GM19240 (cell line): ENCODE measurements at regions not wholly inside any gene's neighbourhood (a gene's known extent, or its start where the extent isn't known, plus 50 kb on each side); places are given as distances from the start of the nearest gene placed in this dataset.
A peak's percentile ranks its signal among the peaks of the same experiment; 100 is the strongest.

Source experiments
- DNase-seq: peaks from one replicate; pipeline ENCODE4 v3.0.0; 2011; ENCODE audit warnings: low spot score; ENCODE audit not compliant: insufficient read length

DNA sequence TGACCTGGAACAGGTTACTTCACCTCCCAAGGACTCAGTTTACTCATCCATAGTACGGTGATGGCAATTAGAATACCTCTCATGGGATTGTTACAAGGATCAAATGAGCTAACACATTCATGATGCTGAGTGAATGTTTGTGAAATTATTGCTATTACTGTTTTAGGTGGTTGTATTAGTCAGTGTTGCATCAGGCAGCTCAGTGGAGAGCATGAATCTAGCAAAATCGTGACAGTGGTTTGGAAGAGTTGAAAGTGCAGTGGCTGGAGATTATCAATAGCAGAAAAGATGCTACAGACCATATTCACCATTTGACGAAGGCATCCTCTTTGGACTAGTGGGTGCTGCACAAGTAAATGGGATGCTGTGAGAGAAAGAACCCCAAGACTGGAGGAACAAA lies 50.4 kb upstream of the CTNNBL1 start:
- no peak for DNase-seq

DNA sequence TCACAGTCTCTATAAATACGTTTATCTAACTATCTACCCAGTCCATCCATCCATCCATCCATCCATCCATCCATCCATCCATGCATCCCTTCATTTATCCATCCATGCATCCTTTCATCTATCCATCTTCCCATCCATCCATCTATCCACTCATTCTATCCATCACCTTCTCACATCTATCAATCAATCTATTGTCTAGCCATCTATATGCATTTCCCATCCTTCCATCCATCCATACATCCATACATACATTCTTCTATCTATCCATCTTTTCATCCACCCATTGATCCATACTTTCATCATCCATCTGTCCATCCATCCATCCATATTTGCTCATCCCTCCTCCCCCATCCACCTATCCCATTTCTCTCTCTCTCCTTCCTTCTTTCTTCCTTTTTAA lies 51.6 kb upstream of the CTNNBL1 start:
- DNase-seq, result no peak

GRCh38 chr20:37640600-37641561 lies 52.9 kb upstream of the CTNNBL1 start:
- DNase-seq, result no peak

GRCh38 chr20:37638527-37638926 lies 55.3 kb upstream of the CTNNBL1 start:
- DNase-seq, result no peak

GRCh38 chr20:37636977-37637376 lies 56.9 kb upstream of the CTNNBL1 start:
- DNase-seq, result no peak

DNA sequence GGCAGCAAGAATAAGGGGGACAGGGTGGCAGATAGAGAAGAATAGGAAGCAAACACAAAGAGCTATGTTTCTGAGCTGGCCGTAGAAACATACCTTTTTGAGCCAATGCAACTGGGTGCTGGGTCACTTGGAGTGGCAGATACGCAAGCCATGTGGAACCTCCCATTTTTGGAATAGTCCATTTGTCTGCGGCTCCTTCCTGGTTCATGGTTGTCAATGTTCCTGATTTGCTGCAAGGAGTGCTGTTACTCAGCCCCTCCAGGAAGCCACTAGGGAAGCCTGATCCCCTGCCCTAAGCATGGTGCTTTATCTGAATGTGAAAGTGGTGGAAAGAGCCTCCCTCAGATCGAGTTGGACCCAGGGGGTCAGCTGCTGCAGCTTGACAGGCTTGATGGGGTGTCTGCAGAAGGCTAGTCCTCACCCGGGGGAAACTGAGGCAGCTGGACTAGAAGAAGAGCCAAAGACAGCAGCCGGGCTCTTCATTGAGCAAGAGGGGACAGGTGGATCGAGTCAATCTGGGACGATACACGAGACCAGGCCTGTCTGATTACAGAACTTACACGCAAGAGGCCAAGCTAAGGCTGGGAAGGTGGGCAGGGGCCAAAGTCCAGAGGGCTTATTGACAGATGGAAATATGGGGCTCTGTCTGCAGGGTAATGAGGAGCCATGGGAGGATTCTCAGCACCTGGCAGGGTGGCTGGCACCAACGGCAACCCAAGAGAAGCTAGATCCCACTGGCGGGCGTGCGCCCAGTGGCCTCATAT lies 57.4 kb upstream of the CTNNBL1 start:
- no peak for DNase-seq

- DNase-seq, result no peak
These were observed 62.8 kb upstream of the CTNNBL1 start for GRCh38 chr20:37630993-37631392.

GRCh38 chr20:37630166-37630565 lies 63.7 kb upstream of the CTNNBL1 start:
- no peak for DNase-seq

DNA sequence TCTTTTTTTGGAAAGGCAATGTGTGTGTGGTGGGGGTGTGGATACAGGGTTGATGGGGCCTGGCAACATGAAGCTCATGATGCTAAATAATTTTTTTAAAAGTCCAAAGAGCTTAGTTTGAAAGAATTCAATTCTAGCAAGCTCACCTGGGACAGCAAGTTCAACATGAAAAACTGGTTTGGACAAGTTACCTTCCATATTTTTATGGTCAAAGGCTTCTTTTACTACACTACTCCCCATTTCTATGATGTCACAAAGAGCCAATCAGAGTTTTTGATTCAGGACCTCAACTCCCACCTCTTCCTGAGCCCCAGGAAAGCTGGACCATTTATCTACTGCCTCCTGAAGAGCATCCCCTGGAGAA lies 66.1 kb upstream of the CTNNBL1 start:
- no peak for DNase-seq

DNA sequence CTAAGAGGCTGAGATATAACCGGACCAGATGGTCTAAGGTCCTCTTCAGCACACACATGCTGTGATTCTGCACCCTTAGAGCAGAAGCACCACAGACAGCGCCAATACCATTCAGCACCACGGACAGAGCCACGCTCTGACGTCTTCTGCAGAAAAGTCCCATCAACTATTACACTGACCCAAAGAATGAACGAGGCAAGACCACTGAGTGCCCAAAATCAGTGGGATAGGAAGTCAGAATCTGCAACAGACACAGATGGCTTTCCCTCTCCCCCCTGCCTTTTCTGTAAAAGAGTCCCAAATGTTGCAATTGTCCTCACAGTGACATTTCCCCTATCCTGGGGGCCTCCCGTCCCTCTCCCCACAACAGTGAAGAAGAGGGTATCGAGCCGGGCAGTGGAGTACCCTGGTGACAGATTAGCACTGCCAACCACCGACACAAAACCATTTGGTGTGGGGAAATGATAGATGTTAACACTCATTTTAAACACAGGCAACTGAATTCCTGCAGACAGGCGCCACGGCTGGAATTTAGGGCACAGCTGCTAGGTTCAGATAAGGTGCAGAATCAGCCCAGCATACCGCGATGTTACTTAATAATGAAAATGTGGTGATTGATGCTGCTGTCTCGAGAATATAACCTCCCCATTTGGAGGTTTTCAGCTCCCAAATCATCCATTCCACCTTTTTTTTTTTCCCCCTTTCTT lies 66.6 kb upstream of the CTNNBL1 start:
- peak; percentile 28 for DNase-seq

DNA sequence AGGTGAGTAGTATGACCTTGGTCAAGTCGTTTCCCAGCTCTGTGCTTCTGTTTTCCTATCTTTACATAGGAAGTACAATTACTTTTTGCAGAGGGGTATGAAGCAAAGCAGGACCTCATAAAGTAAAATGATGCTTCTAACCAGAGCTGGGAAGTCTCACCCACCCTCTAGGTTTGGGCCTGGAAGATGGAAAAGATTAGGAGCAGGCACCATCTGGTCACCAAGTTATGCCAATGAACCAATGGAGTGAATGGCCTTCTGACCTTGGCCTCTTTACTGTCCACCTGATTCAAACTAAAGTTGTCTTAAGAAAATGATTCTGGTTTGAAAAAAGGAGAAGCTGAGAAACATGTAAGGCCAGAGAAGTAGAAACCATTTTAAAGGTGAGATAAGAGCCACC lies 68.9 kb upstream of the CTNNBL1 start:
- no peak for DNase-seq

DNA sequence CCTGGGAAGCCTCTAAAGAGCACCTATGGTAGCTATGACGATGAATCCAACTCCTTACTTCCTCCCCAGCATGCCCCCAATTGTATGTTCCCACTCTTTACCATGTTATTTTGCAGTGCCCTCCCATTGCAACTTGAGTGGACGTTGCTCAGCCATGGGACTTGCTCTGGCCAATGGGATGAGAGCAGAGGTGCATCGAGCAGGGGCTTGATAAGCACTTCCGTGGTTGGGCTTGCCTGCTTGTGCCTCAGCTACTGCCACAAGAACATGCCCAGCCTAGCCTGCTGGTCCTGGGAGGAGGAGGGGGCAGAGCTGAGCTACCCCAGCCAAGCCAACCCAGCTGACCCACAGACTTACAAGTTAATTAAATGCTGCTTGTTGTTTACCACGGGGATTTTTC lies 71.1 kb upstream of the CTNNBL1 start:
- no peak for DNase-seq

- no peak for DNase-seq
These were observed 74.3 kb upstream of the CTNNBL1 start for GRCh38 chr20:37619496-37619895.

DNA sequence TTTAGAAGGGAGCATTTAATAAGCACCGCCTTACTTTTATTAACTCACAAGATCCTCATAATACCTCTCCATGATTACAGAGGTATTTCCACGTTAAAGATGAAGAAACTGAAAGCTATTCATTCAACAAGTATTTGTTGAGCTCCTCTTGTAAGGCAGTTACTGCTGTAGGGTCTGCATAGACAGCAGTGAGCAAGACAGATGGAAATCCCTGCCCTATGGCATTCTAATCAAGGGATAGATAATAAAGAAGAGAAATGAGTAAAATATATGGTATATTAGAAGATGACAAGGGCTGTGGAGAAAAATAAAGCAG lies 77.8 kb upstream of the CTNNBL1 start:
- no peak for DNase-seq

DNA sequence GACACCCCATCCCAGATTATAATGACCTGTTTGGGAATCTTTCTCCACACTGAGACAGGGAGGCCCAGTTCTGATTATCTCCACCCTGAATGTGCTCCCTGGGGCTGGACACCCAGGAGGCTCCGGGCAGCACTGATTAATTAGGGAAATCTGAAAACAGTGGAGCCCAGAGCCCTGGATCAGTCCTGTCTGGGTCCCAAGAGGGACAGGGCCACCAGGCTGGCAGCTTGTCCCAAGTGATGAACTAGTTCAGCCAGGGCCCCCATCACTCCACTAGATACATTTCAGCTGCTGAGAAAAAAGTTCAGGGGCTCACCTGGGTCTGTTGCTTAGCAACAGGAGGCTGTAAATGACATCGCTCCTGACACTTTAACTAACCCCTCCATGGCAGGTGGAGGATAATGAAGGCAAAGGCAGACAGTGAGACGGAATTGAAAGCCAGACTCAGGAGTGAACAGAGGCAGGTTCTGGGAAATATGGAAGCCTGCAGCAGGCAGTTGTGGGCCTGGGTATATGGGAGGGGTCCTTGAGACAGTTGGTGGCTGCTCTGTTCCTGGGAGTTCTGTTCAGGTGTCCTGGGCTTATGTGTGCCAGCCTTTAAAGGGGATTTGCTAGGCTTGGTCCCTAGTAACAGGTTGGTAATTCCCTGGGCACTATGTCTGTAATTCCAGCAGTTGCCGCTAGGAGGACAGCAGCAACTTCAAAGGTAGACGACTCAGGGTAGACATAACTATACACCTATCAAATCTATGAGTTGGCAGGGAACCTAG lies 78.3 kb upstream of the CTNNBL1 start:
- DNase-seq, result peak; percentile 46

DNA sequence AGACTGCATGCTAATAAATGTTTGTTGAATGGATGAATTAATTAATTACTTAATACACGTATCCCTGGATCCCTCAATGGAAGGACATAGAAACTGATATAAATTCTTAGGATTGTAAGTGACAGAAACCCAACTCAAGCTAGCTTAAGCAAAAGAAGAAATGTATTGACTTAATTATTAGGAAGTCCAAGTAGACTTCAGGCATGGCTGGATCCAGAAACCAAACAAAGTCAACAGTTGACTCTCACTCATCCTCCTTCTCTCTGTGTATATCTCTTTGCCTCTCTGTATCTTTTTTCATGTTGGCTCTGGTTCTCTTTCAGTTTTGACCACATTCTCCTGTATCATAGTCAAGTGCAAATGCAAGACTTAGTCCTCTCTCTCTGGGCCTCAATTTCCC lies 82.0 kb upstream of the CTNNBL1 start:
- DNase-seq, result no peak

DNA sequence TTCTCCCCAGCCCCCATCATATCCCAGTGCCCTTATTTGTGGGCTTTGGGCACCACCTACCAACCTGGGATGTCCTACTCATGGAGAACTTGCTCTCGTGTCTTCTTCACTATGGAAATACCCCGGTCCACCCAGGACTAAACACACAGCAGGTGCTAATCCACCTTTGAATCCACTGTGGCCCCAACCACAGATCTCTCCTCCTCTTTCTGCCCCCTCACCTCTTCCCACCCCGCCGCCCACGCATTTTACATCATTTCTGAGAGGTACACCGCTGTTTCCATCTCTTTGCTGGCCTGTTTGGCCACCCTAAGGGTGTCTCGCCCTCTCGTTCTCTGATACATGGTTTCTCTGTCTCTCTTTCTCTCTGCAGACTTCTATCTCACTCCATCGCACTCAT lies 82.5 kb upstream of the CTNNBL1 start:
- DNase-seq, result no peak

GRCh38 chr20:37610203-37610798 lies 82.6 kb upstream of the BLCAP start:
- no peak for DNase-seq

DNA sequence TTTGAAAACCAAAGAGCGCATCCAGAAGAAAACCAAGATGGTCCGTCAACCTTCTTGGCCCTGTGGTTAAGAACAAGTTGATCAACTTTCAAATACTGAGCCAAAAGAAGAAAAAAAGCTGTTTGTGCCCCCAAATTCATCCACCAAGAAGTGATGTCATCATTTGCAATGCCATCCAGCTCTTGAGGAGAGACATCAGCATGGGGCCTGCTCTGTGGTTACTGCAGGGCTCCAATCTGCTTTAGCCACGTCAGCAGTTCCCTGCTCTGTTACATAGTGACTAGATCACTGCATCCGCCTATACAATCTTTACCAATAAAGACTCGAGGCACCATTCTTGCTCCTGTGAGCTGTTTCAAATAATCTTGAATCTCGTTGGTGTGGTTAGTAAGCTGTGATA lies 75.0 kb upstream of the BLCAP start:
- DNase-seq, result no peak

- DNase-seq, result no peak
These were observed 72.8 kb upstream of the BLCAP start for GRCh38 chr20:37600486-37600885.
